Large intestine (tissue), 3 donors: ENCODE measurements at regions not wholly inside any gene's neighbourhood (a gene's known extent, or its start where the extent isn't known, plus 50 kb on each side); places are given as distances from the start of the nearest gene placed in this dataset.

Source experiments
- DNase-seq, 2 donors: peaks; one replicate each; pipeline versions ENCODE4 v3.0.0 to v3.0.0-alpha.2; 2013
- H3K27ac ChIP-seq: one replicate; pipeline ENCODE4 v1.5.1; 2013; ENCODE audit warnings: low read length
- H3K27me3 ChIP-seq: 2 replicates; pipeline ENCODE4 v1.6.1; 2013; ENCODE audit warnings: low read length; ENCODE audit not compliant: control insufficient read depth, insufficient read depth
- H3K36me3 ChIP-seq: 2 replicates; pipeline ENCODE4 v1.6.1; 2013; ENCODE audit warnings: low read length; ENCODE audit not compliant: control insufficient read depth, insufficient read depth
- H3K4me1 ChIP-seq: one replicate; pipeline ENCODE4 v1.6.1; 2013; ENCODE audit warnings: low read length; ENCODE audit not compliant: control insufficient read depth, insufficient read depth
- H3K4me3 ChIP-seq: one replicate; pipeline ENCODE4 v1.5.1; 2013; ENCODE audit warnings: low read length
- H3K9me3 ChIP-seq: one replicate; pipeline ENCODE4 v1.6.1; 2013; ENCODE audit warnings: mild to moderate bottlenecking, low read depth, low read length, moderate library complexity; ENCODE audit not compliant: control insufficient read depth
- WGBS: methylation state at CpG from one replicate; pipeline ENCODE4 v1.1.5; 2013; ENCODE audit warnings: low lambda C conversion rate; ENCODE audit not compliant: insufficient coverage; 5-methylcytosine and 5-hydroxymethylcytosine counted together

DNA sequence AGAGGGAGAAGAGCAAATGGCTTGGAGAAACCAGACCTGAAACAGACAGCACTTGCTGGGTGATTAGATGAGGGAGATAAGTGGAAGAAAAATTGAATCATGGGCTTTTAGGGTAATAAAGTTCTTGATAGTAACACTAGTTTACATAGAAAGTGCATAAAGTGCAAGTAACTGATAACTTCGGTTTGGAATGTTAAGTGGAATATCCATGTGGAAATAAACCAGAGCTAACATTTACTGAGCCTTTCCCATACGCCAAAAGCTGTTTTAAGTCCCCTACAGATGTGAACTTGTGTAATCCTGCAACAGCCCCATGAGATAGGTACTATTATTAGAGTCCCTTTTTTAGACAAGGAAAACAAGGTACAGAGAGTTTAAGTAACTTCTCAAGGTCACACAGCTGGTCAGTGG lies 77.1 kb upstream of the NUDT4 start:
- H3K36me3 ChIP-seq, result no peaks in the 10 kb centered on the region
- no peaks in the 10 kb centered on the region for H3K27me3 ChIP-seq
- WGBS, result 0% methylated on average over 1 of the region's 2 CpGs
- no peaks in the 10 kb centered on the region for H3K9me3 ChIP-seq
- DNase-seq, result peak in 1 of 2 donors; percentile 39
- no peak overlapping the region for H3K27ac ChIP-seq
- no peak overlapping the region for H3K4me3 ChIP-seq
- peaks cover 2% of the 10 kb centered on the region for H3K4me1 ChIP-seq

DNA sequence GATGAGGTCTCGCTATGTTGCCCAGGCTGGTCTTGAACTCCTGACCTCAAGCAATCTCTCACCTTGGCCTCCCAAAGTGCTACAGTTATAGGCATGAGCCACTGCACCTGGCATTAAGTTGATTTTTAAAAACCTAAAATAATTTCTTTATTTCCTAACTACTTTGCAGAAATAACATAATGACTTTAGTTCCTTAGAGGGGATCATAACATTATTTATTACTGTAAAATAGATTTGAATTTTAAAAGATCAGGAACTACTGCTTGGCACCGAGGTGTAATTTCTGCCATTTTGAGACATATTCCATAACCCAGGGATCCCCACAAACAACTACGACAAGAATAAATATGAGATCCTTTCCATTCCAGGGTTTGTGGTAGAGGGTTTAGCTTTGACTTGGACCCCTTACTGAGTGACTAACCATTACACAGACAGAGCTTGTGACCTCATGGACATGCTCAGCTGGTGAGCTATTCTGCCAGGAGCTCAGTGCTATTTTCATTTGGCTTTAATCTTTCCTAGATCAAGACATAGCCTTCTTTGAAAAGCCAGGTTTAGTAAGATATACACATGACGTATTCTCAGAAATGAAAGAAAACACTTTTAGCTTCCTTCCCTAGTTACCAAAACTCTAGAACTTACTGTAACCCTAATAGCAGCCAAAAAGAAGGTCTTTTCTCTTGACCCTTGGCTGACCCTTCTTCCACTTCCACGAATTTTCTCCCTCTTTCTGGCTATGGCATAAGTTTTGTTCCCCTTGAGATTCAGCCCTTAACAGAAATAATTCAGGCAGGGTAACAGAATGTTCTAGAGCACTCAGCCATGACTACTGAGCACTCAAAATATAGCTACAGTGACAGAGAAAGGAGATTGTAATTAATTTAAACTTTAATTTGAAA lies 75.1 kb upstream of the NUDT4 start:
- 100% methylated on average over 1 of the region's 5 CpGs for WGBS
- Histone ChIP-seq H3K27me3 (no peaks in the 10 kb centered on the region), H3K36me3 (no peaks in the 10 kb centered on the region), H3K4me1 (peaks cover 2% of the 10 kb centered on the region), H3K4me3 (no peak overlapping the region), H3K9me3 (peaks cover 6% of the 10 kb centered on the region), H3K27ac (no peak overlapping the region)
- DNase-seq, result no peak

DNA sequence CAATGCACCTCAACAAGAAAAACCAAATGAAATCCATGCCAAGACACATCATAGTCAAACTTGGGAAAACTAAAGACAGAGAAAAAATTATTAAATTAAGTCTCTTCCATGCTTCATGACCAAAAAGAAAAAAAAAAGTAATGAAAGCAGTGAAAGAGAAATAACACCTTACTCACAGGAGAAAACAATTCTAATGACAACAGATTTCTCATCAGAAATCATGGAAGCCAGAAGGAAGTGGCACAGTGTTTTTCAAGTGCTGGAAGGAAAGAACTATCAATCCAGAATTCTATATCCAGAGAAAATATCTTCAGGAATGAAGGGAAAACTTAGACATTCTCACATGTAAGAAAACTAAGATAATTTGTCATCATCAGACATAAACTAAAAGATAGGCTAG lies 71.1 kb upstream of the NUDT4 start:
- DNase-seq, result no peak
- Histone ChIP-seq H3K27me3 (no peaks in the 10 kb centered on the region), H3K36me3 (no peaks in the 10 kb centered on the region), H3K27ac (no peak overlapping the region), H3K4me3 (no peak overlapping the region), H3K9me3 (peaks cover 6% of the 10 kb centered on the region), H3K4me1 (peaks cover 13% of the 10 kb centered on the region)

DNA sequence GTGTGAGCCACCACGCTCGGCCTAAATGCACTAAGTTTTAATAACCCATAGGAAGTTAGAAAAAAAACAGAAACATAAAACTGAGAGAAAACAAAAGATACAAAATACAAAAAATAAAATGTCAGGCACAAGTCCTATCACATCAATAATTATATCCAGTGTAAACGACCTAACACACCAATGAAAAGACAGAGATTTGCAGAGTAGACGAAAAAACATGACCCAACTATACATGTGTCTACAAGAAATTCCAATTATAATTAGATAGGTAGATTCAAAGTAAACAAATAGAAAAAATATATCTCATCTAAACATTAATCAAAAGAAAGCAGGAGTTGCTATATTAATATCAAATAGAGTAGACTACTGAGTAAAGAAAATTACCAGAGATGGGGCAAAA lies 69.4 kb upstream of the NUDT4 start:
- H3K36me3 ChIP-seq, result no peaks in the 10 kb centered on the region
- peaks cover 16% of the 10 kb centered on the region for H3K4me1 ChIP-seq
- 100% methylated on average over 4 of the region's 4 CpGs for WGBS
- DNase-seq, result no peak
- no peak overlapping the region for H3K27ac ChIP-seq
- H3K9me3 ChIP-seq, result peaks cover 6% of the 10 kb centered on the region
- H3K27me3 ChIP-seq, result no peaks in the 10 kb centered on the region
- no peak overlapping the region for H3K4me3 ChIP-seq

DNA sequence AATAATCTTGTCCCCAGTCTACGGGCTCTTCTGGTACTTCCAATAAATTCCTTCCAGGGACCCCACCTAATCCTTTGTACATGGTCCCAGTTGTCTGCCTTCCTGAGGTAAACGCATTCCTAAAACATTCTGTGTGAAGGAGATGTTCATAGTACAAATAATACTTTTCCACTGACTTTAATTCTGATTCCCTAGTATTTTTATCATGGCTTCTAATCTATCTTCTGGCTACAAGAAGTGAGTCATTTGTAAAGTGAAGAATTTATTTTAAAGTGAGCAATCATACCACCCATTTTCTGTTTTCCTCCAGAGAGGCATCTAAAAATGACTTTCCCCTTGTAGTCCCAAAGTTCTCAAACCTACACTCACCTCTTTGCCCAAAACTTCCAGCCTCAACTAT lies 65.9 kb upstream of the NUDT4 start:
- no peak for DNase-seq
- H3K36me3 ChIP-seq, result no peaks in the 10 kb centered on the region
- no CpG with 5 or more reads among the region's 2 CpGs for WGBS

DNA sequence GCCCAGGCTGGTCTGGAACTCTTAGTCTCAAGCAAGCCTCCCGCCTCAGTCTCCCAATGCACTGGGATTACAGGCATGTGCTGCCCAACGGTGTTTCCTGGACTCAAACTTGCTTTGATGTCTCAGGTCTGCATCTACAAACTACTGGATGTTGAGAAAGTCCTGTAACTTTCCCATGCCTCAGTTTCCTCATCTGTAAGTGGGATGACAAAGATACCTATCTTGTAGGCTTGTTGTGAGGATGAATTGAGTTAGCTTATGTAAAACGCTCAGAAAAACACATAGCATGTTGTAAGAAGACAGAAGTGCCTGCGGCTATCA lies 63.6 kb upstream of the NUDT4 start:
- H3K9me3 ChIP-seq, result no peaks in the 10 kb centered on the region
- H3K36me3 ChIP-seq, result no peaks in the 10 kb centered on the region
- H3K4me1 ChIP-seq, result peaks cover 58% of the 10 kb centered on the region
- H3K4me3 ChIP-seq, result no peak overlapping the region
- no peak for DNase-seq
- H3K27ac ChIP-seq, result peak overlapping the region; percentile 81
- WGBS, result no CpG with 5 or more reads among the region's 4 CpGs
- H3K27me3 ChIP-seq, result no peaks in the 10 kb centered on the region

More for the DNA sequence above, 65.9 kb upstream of the NUDT4 start:
- Histone ChIP-seq H3K27me3 (no peaks in the 10 kb centered on the region), H3K4me3 (no peak overlapping the region), H3K9me3 (no peaks in the 10 kb centered on the region), H3K4me1 (peaks cover 46% of the 10 kb centered on the region), H3K27ac (no peak overlapping the region)

DNA sequence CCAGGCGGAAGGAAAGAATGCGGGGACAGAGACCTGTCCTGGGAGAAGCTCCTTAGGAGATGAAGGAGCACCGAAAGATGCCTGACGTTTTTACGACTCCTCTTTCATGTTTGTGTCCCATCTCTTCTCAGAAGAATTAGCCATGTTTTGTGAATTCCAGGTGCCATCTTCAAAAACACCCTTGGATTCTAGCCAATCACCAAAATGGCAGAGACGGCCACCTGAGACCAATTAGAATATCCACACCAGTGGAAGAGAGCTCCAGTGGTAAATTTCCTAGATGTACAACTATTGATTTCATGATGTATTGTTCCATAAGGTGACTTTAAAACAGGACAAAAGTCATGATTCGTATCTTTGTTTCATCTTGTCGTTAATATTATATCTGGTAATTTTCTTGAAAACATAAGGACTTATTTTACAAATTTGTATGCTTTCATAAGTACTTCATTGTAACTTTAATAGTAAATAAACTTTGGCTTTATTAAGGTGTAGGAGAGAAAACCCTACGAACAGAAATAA lies 62.3 kb upstream of the NUDT4 start:
- peaks cover 52% of the 10 kb centered on the region for H3K4me1 ChIP-seq
- no peaks in the 10 kb centered on the region for H3K36me3 ChIP-seq
- no peak overlapping the region for H3K4me3 ChIP-seq
- no peaks in the 10 kb centered on the region for H3K9me3 ChIP-seq
- WGBS, result 100% methylated on average over 2 of the region's 9 CpGs
- H3K27ac ChIP-seq, result peak overlapping the region; percentile 81
- H3K27me3 ChIP-seq, result no peaks in the 10 kb centered on the region
- DNase-seq, result no peak

DNA sequence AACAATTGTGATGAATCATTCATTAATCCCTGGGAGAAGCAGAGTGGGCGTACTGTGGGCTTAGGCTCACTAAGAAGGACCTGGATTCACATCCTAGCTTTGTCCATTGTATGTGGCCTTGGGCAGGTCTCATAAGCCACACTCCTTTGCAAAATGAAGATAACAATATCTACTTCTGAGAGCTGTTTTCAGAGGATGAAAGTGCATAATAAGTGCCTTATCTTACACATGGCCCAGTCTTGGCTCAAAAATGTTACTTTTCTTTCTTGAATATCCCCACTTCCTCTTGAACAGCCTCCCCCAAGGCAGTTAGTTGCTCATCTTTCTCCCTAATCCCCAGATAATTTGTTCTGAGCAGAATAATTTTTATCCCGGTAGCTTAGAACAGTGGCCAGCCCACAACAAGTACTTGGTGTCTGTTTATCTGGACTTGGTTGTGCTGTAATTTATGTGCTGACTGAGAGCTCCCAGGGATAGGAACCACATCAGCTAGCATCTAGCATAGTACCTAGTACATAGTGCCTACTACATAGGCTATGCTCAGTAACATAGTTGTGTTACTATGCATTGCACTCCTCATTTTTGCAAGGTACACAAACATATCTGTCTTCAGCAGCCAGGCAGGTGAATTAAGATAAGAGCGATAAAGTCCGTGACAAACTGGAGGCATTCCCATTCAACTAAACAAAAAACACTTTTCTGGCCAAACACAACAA lies 61.7 kb upstream of the NUDT4 start:
- no CpG with 5 or more reads among the region's 4 CpGs for WGBS
- Histone ChIP-seq H3K4me1 (peaks cover 46% of the 10 kb centered on the region), H3K9me3 (no peaks in the 10 kb centered on the region), H3K27me3 (no peaks in the 10 kb centered on the region), H3K27ac (peak overlapping the region; percentile 81), H3K36me3 (no peaks in the 10 kb centered on the region), H3K4me3 (no peak overlapping the region)
- peak in 1 of 2 donors; percentile 59 for DNase-seq

DNA sequence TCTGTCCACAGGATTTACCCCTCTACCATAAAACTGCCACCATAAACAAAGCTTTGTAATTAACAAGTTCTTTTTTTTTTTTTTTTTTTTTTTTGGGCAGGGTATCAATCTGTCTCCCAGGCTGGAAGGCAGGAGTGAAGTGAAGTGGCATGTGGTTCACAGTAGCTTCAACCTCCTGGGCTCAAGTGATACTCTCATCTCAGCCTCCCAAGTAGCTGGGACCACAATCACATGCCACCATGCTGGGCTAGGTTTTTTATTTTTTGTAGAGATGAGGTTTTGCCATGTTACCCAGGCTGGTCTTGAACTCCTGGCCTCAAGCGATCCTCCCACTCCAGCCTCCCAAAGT lies 61.1 kb upstream of the NUDT4 start:
- H3K27ac ChIP-seq, result peak overlapping the region; percentile 81
- no CpG with 5 or more reads among the region's 1 CpG for WGBS

DNA sequence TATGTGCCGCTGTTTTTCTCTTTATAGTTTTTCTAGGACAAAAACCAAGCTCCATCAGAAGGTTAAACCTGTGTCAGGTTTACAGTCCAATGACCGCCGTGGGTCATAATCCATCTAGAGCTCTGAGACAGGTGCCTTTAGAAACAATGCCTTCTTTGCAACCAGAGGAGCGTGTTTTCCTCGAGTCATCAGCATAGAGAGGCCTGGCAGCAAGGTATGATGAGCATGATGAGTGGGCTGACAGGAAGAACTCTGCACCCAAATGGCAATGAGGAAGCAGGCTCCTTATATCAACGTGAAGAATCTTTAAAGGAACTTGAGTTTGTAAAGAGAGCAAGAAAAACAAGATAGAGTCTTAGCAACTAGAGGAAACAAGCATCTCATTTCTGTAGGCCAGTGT lies 60.5 kb upstream of the NUDT4 start:
- no peak overlapping the region for H3K4me3 ChIP-seq
- H3K27ac ChIP-seq, result peak overlapping the region; percentile 81
- no peaks in the 10 kb centered on the region for H3K9me3 ChIP-seq
- no peaks in the 10 kb centered on the region for H3K36me3 ChIP-seq
- peak; percentile 92 to 95 for DNase-seq
- 36% methylated on average over 2 of the region's 6 CpGs for WGBS
- H3K4me1 ChIP-seq, result peaks cover 45% of the 10 kb centered on the region
- H3K27me3 ChIP-seq, result no peaks in the 10 kb centered on the region

More for the DNA sequence above, 61.1 kb upstream of the NUDT4 start:
- peaks cover 45% of the 10 kb centered on the region for H3K4me1 ChIP-seq
- H3K36me3 ChIP-seq, result no peaks in the 10 kb centered on the region
- H3K4me3 ChIP-seq, result no peak overlapping the region
- no peak for DNase-seq
- no peaks in the 10 kb centered on the region for H3K27me3 ChIP-seq
- no peaks in the 10 kb centered on the region for H3K9me3 ChIP-seq
